Left forelimb (tissue), 1 donor: ENCODE measurements at regions not wholly inside any gene's neighbourhood (a gene's known extent, or its start where the extent isn't known, plus 50 kb on each side); places are given as distances from the start of the nearest gene placed in this dataset.
"Not testable (repeated sequence)": the region's sequence is repeated elsewhere in the genome, so short reads cannot be mapped to it uniquely, and the experiment has no call there.

Experiments used
- DNase-seq: peaks from one replicate; pipeline ENCODE4 v3.0.0-alpha.2; 2018; ENCODE audit warnings: low spot score

DNA sequence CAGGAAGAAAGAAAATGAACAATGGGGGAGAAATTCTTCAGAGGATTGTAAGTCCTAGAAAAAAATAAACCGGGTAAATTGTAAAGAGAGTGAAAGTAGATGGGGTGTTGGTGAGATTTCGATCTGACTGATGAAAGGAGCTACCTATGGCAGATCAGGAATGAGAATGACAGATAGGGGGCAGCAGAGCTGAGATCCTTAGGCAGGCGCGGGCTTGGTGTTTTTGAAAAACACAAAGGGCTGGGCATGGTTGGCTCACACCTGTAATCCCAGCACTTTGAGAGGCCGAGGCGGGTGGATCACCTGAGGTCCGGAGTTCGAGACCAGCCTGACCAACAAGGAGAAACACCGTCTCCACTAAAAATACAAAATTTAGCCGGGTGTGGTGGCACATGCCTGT lies 1468.6 kb upstream of the SLC10A2 start:
- DNase-seq = no peak

- DNase-seq = no peak
Measured at GRCh38 chr13:104532132-104532531, 1465.9 kb upstream of the SLC10A2 start.

DNA sequence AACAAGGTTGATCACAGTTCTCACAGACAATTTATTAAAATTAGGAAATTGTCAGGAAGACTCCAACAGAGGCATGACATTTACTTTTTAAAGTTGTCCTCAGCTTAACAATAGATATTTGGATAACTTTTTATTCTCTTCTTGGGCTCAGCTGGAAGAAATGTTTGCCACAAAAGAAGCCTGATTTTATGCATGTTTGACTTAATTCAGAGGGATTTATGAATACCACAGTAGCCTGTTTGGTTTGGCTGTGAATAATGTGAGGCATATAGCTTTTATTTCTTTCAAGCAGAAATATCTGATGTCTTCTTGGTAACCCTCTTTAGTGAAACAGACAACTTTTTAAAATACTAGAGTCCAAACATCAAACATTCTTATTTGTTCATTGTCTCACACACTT lies 1464.5 kb upstream of the SLC10A2 start:
- no peak for DNase-seq

DNA sequence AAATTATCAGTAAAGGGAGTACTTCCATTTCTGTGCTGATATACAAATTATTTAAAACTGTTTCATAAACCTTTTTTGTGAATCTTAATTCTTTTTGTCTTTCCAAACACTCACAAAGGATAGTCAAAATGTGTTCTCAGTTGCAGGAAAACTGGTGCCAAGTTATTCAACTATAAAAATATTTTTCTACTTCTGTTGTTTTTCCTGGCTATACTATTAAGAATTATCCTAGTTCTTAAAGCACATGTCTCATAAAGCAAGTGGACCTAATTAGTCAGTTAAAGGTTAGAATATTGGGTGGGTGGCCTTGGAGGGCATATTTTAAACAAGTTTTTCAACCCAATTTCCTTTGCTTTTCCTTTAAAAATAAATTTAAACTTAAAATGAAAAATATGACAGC lies 1460.3 kb upstream of the SLC10A2 start:
- no peak for DNase-seq

DNA sequence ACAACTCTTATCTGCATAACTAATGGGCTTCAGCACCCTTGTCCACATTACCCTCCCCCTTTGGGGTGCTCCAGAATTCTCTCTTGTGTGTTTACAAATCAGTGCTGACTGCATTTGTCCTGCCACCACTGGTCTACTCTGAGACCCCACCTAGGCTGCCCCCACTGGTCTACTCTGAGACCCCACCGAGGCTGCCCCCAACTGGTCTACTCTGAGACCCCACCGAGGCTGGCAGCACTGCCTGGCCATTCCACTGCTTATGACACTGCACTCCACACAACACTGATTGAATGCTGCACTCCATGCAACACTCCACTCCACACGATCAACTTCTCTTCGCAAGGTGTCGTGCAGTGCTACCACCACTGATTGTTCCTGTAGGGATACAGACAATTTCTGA lies 1459.2 kb upstream of the SLC10A2 start:
- DNase-seq = no peak

GRCh38 chr13:104522235-104523072 lies 1456.2 kb upstream of the SLC10A2 start:
- DNase-seq = no peak

DNA sequence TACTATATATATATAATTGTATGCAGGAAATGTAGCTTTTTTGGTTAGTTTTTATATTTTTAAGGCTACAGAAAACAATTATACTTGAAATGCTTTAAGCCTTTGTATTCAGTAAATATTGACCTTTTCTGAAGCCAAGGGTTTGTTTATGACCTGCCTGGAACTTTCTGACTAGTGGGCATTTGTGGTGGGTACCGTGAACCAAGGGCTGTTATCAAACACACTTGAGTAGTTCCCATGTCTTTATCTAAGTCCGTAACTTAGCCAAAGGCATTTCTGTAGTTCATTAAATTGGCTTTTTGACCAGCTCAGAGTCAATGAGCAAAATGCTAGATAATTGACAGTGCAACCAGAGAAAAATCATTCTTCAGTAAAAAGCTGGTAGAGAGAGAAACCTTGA lies 1444.2 kb upstream of the SLC10A2 start:
- DNase-seq = no peak

DNA sequence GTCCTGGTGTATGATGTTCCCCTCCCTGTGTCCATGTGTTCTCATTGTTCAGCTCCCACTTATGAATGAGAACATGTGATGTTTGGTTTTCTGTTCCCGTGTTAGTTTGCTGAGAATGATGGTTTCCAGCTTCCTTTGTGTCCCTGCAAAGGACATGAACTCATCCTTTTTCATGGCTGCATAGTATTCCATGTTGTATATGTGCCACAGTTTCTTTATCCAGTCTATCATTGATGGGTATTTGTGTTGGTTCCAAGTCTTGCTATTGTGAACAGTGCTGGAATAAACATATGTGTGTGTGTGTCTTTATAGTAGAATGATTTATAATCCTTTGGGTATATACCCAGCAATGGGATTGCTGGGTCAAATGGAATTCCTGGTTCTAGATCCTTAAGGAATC lies 1427.3 kb upstream of the SLC10A2 start:
- not testable (repeated sequence) for DNase-seq

DNA sequence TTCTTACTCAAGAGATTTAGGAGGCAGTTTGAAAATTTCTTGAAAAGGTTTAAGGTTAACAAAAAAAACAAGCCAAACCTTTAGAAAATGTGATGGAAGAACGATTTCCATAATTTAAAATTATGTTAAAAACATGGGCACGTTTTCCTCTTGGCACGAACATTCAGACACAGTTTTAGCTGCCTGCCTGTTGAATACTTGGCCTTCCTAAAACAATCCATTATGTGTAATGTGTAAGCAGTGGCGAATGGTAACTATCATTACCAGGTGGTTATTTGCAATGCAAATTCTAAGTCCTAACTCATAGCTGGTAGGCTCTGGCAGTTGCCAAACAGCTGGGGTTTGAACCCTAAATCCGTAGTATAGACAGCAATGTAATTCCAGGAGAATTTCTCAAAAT lies 1425.7 kb upstream of the SLC10A2 start:
- DNase-seq = no peak

- no peak for DNase-seq
Measured at GRCh38 chr13:104487006-104487405, 1420.8 kb upstream of the SLC10A2 start.

- no peak for DNase-seq
Measured at GRCh38 chr13:104485571-104485970, 1419.4 kb upstream of the SLC10A2 start.

- DNase-seq = no peak
Measured at GRCh38 chr13:104483631-104484030, 1417.4 kb upstream of the SLC10A2 start.

- DNase-seq = no peak
Measured at GRCh38 chr13:104477261-104477660, 1411.0 kb upstream of the SLC10A2 start.

DNA sequence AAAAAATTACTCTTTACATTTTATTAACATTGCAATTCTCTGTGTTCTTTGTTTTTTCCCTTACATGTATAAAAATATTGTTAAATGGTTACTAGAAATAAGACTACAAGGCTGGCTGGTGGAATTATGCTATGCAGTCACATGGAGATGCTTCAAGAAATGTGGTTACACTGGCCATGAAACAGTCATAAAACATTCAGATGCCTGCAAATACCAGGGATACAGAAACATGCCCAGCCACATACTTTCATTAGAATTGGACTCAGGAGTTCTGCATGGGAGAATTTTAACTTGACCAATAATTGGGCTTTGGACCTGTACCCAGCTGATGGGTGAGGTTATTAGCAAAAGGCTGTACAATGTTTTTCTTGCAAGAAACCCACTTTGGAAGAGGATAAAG lies 1407.7 kb upstream of the SLC10A2 start:
- no peak for DNase-seq

DNA sequence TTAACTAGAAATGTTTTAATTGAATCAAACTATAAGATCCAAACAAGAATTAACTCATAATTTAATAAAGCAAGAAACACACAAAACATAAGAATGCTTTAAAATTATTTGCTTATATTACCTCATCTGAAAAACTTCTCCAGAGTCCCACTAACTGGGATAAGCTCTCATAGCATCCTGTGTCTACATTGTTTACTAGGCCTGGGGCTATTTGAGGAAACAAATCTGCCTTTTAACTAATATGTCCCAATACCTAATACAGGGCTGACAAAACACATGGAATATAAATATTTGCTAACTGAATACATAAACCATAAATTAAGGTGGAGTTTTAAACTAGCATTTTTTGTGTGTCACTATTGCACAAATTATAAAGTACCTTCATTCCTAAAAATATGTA lies 1399.8 kb upstream of the SLC10A2 start:
- no peak for DNase-seq

DNA sequence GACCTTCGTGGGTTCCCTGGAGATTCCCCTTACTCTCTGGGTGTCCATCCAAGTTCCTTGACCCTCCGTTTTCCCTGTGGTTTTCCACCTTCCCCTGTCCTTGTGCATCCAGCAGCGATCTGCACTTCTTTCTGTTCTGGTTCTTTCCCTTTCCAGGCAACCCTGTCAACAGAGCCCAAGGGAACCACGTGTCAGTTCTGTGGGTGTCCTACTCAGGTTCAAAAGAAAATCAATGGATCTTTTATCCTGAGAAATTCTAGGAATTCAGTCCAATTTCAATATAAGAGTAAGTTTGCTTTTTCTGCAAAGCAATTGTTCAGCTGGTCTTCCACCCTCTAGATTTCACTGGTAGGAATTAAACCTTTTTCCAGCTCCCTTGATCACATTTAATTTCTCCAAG lies 1394.8 kb upstream of the SLC10A2 start:
- no peak for DNase-seq

DNA sequence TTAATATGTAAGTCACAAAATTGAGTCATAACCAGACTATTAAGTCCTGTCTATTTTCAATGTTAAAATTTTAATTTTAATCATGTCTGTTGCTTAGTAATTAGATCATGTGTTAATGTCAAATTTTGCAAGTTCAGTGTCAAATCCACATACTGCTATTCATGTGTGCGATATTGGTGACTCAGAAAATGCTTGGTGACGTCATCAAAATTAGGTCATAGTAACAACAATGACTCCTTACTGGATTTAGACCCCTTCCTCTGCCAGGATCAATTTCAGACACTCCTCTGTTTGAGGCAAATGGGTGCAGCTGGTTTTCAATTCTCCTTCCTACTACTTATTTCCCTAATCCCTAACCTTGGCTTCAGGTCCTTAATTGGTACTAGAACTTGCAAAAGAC lies 1394.3 kb upstream of the SLC10A2 start:
- DNase-seq = no peak

GRCh38 chr13:104450006-104450405 lies 1383.8 kb upstream of the SLC10A2 start:
- DNase-seq = no peak

- no peak for DNase-seq
Measured at GRCh38 chr13:104447348-104447747, 1381.1 kb upstream of the SLC10A2 start.

- DNase-seq = no peak
Measured at GRCh38 chr13:104442536-104442935, 1376.3 kb upstream of the SLC10A2 start.

GRCh38 chr13:104436555-104436954 lies 1370.3 kb upstream of the SLC10A2 start:
- DNase-seq = no peak

GRCh38 chr13:104431895-104432294 lies 1365.7 kb upstream of the SLC10A2 start:
- DNase-seq = no peak

DNA sequence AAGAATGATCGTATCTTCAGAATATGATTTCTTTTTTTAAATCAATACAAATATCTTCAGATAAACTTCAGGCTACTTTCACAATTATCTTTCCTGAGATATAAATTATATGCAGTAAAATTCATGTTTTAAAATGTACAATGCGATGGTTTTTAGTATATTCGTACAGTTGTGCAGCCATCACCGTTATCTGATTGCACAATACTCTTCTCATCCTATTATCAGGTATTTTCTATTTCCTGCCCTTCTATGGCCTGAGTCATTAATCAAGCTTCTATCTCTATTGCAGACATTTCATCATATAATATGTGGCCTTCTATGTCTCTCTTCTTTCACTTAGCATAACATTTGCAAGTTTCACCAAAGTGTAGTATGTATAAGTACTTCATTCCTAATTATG lies 1360.2 kb upstream of the SLC10A2 start:
- DNase-seq = no peak

DNA sequence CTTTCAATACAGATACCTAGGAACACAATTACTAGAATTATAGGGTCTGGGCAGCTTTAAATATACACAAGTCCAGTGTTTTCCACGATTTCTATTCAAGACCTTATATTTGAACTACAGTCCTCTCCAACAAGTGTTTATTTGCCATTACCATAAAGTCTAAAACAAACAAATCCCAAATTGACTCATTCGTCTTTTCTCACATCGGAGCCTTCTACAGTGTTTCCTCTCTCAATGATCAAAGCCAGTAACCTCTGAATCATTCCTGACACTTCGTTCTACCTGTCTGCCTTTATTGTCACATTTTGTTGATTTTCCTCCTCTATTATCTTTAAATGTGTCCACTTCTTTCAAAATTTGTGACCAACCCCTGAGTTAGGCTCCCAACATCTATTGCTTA lies 1356.5 kb upstream of the SLC10A2 start:
- DNase-seq = no peak
